ENCODE measurements at regions not wholly inside any gene's neighbourhood (a gene's known extent, or its start where the extent isn't known, plus 50 kb on each side); places are given as distances from the start of the nearest gene placed in this dataset.

DNA sequence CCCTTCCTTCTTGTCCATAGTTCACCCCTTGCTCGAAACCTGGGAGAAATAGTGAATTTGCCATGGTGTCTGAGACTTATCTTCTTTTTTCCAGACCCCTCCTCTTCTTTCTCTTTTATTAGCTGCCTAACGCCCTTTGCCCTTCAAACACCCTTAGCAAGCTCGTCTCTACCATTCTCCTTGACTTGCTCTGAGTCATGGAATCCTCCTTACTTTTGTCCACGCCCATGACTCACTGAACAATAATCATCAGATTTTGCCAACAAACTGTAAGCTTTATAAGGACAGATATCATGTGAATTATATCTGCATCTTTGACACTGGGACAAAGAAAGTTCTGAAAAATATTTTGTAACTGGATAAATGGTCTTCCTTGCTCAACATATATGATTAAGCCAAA, 67.1 kb upstream of the CNTNAP5 start:
- no peak overlapping the region for H3K9ac ChIP-seq (ENCODE audit: insufficient read depth, low read length, poor library complexity, severe bottlenecking)
- no peaks in the 10 kb centered on the region for H3K4me1 Mint-ChIP-seq
- no peak overlapping the region for H3K4me3 ChIP-seq (replicated peaks in 1 of 3; ENCODE audit: low read depth in 2 of 3, low read length in 3 of 3)
- no peaks in the 10 kb centered on the region for H3K27me3 ChIP-seq (ENCODE audit: control insufficient read depth in 2 of 2, insufficient read depth in 2 of 2, low read length in 2 of 2)
- no peaks in the 10 kb centered on the region for H3K36me3 Mint-ChIP-seq
- H4K20me1 ChIP-seq (ENCODE audit: insufficient read depth, low read length), result no peaks in the 10 kb centered on the region
- no peak overlapping the region for H3K27ac ChIP-seq (ENCODE audit: low read depth in 1 of 2, low read length in 2 of 2)
- intact Hi-C loops (cut with micrococcal nuclease), result no loop called here
- H2AFZ ChIP-seq (ENCODE audit: insufficient read depth, low read depth, low read length, poor library complexity, severe bottlenecking), result no peak overlapping the region
- H3K79me2 ChIP-seq (ENCODE audit: insufficient read depth, low read length), result no peaks in the 10 kb centered on the region
- no peak overlapping the region for H3K4me2 ChIP-seq (replicated peaks; ENCODE audit: extremely low read depth, low read length, poor library complexity, severe bottlenecking)
- H3K27ac Mint-ChIP-seq, result no peak overlapping the region
- no peak overlapping the region for H3K4me3 Mint-ChIP-seq
- H3K4me1 ChIP-seq (ENCODE audit: control insufficient read depth in 1 of 2, insufficient read depth in 2 of 2, low read length in 2 of 2), result no peaks in the 10 kb centered on the region
- DNase-seq, result no peak
- no peaks in the 10 kb centered on the region for H3K27me3 Mint-ChIP-seq (ENCODE audit: low read depth in 3 of 3)
- no peaks in the 10 kb centered on the region for H3K36me3 ChIP-seq (replicated peaks in 1 of 2; ENCODE audit: control insufficient read depth in 1 of 2, insufficient read depth in 2 of 2, low read length in 2 of 2)
- TF ChIP-seq, protein P1, sequence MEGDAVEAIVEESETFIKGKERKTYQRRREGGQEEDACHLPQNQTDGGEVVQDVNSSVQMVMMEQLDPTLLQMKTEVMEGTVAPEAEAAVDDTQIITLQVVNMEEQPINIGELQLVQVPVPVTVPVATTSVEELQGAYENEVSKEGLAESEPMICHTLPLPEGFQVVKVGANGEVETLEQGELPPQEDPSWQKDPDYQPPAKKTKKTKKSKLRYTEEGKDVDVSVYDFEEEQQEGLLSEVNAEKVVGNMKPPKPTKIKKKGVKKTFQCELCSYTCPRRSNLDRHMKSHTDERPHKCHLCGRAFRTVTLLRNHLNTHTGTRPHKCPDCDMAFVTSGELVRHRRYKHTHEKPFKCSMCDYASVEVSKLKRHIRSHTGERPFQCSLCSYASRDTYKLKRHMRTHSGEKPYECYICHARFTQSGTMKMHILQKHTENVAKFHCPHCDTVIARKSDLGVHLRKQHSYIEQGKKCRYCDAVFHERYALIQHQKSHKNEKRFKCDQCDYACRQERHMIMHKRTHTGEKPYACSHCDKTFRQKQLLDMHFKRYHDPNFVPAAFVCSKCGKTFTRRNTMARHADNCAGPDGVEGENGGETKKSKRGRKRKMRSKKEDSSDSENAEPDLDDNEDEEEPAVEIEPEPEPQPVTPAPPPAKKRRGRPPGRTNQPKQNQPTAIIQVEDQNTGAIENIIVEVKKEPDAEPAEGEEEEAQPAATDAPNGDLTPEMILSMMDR (IDR thresholded peaks at IDR 0.05), result no peak
- no peaks in the 10 kb centered on the region for H3K9me3 ChIP-seq (replicated peaks in 1 of 2; ENCODE audit: control insufficient read depth in 1 of 2, insufficient read depth in 1 of 2, low read length in 2 of 2)
- H3K9me3 Mint-ChIP-seq, result peaks cover 0 to 7% (median 3%) of the 10 kb centered on the region in 7 donors
- WGBS (ENCODE audit: insufficient coverage), result 80% methylated on average over 1 of the region's 4 CpGs

DNA sequence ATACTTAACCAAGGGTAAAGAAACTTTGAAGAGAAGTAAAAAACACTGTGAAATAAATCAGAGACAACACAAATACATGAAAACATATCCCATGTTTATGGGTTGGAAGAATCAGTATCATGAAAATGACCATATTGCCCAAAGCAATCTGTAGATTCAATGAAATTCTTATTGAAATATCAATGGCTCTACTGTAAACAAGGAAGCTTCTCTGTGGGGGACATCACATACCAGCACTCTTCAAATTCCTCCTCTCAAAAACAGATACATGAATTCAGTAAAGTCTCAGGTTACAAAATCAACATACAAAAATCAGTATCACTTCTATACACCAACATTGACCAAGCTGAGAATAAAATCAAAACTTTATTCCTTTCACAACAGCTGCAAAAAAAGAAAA, 63.5 kb upstream of the CNTNAP5 start:
- Histone ChIP-seq H3K27me3 (ENCODE audit: control insufficient read depth in 2 of 2, insufficient read depth in 2 of 2, low read length in 2 of 2) (no peaks in the 10 kb centered on the region), H4K20me1 (ENCODE audit: insufficient read depth, low read length) (no peaks in the 10 kb centered on the region), H3K79me2 (ENCODE audit: insufficient read depth, low read length) (no peaks in the 10 kb centered on the region), H2AFZ (ENCODE audit: insufficient read depth, low read depth, low read length, poor library complexity, severe bottlenecking) (no peak overlapping the region), H3K27ac (ENCODE audit: low read depth in 1 of 2, low read length in 2 of 2) (no peak overlapping the region), H3K4me1 (ENCODE audit: control insufficient read depth in 1 of 2, insufficient read depth in 2 of 2, low read length in 2 of 2) (no peaks in the 10 kb centered on the region), H3K36me3 (replicated peaks in 1 of 2; ENCODE audit: control insufficient read depth in 1 of 2, insufficient read depth in 2 of 2, low read length in 2 of 2) (no peaks in the 10 kb centered on the region), H3K4me3 (replicated peaks in 1 of 3; ENCODE audit: low read depth in 2 of 3, low read length in 3 of 3) (no peak overlapping the region), H3K4me2 (replicated peaks; ENCODE audit: extremely low read depth, low read length, poor library complexity, severe bottlenecking) (no peak overlapping the region), H3K9ac (ENCODE audit: insufficient read depth, low read length, poor library complexity, severe bottlenecking) (no peak overlapping the region), H3K9me3 (replicated peaks in 1 of 2; ENCODE audit: control insufficient read depth in 1 of 2, insufficient read depth in 1 of 2, low read length in 2 of 2) (no peaks in the 10 kb centered on the region)
- Mint-ChIP-seq H3K4me1 (no peaks in the 10 kb centered on the region), H3K36me3 (no peaks in the 10 kb centered on the region), H3K9me3 (peaks cover 0 to 7% (median 3%) of the 10 kb centered on the region in 7 donors), H3K4me3 (no peak overlapping the region), H3K27me3 (ENCODE audit: low read depth in 3 of 3) (no peaks in the 10 kb centered on the region), H3K27ac (no peak overlapping the region)
- DNase-seq, result no peak
- TF ChIP-seq, protein P1 (IDR thresholded peaks at IDR 0.05), result no peak
- intact Hi-C loops (cut with micrococcal nuclease), result no loop called here

Measured in CD14-positive monocyte (primary cell).